ENCODE measurements at regions not wholly inside any gene's neighbourhood (a gene's known extent, or its start where the extent isn't known, plus 50 kb on each side); places are given as distances from the start of the nearest gene placed in this dataset.

GRCh38 chr4:60930866-60931265 lies 269.3 kb upstream of the ADGRL3 start:
- no peak overlapping the region for H3K27ac ChIP-seq
- no peak for DNase-seq
- H3K9me3 ChIP-seq = no peaks in the 10 kb centered on the region
- H3K36me3 ChIP-seq = no peaks in the 10 kb centered on the region
- TF ChIP-seq POLR2A (IDR thresholded peaks at IDR 0.05) (no peak), POLR2AphosphoS5 (IDR thresholded peaks at IDR 0.05) (no peak), EP300 (IDR thresholded peaks at IDR 0.05) (no peak), CTCF (IDR thresholded peaks at IDR 0.05) (no peak)
- 92 to 93% methylated on average over 3 of the region's 3 CpGs for WGBS, 2 donors
- no peak overlapping the region for H3K4me3 ChIP-seq
- no peaks in the 10 kb centered on the region for H3K4me1 ChIP-seq
- H3K27me3 ChIP-seq = no peaks in the 10 kb centered on the region
- intact Hi-C loops (cut with DNase I) = no loop called here

- WGBS, 2 donors = 38 to 66% methylated on average over 4 of the region's 4 CpGs
- H3K9me3 ChIP-seq = no peaks in the 10 kb centered on the region
- H3K27ac ChIP-seq = no peak overlapping the region
- H3K27me3 ChIP-seq = no peaks in the 10 kb centered on the region
- no peaks in the 10 kb centered on the region for H3K36me3 ChIP-seq
- no peaks in the 10 kb centered on the region for H3K4me1 ChIP-seq
- no peak for TF ChIP-seq POLR2AphosphoS5 (IDR thresholded peaks at IDR 0.05)
- intact Hi-C loops (cut with DNase I) = no loop called here
- H3K4me3 ChIP-seq = no peak overlapping the region
- no peak for DNase-seq
These were observed 265.4 kb upstream of the ADGRL3 start for GRCh38 chr4:60934566-60935295.

GRCh38 chr4:60938181-60938580 lies 261.9 kb upstream of the ADGRL3 start:
- Histone ChIP-seq H3K4me3 (no peak overlapping the region), H3K9me3 (no peaks in the 10 kb centered on the region), H3K27ac (no peak overlapping the region), H3K27me3 (no peaks in the 10 kb centered on the region), H3K36me3 (no peaks in the 10 kb centered on the region), H3K4me1 (no peaks in the 10 kb centered on the region)
- 43 to 72% methylated on average over 1 of the region's 1 CpG for WGBS, 2 donors
- no peak for TF ChIP-seq POLR2A (IDR thresholded peaks at IDR 0.05)
- TF ChIP-seq POLR2AphosphoS5 (IDR thresholded peaks at IDR 0.05) = no peak
- no peak for TF ChIP-seq CTCF (IDR thresholded peaks at IDR 0.05)
- no peak for TF ChIP-seq EP300 (IDR thresholded peaks at IDR 0.05)
- no peak for DNase-seq
- intact Hi-C loops (cut with DNase I) = no loop called here

- intact Hi-C loops (cut with DNase I) = no loop called here
- Histone ChIP-seq H3K27ac (no peak overlapping the region), H3K4me3 (no peak overlapping the region), H3K27me3 (no peaks in the 10 kb centered on the region), H3K9me3 (no peaks in the 10 kb centered on the region), H3K4me1 (no peaks in the 10 kb centered on the region), H3K36me3 (no peaks in the 10 kb centered on the region)
- TF ChIP-seq POLR2A (IDR thresholded peaks at IDR 0.05) (no peak), CTCF (IDR thresholded peaks at IDR 0.05) (no peak), EP300 (IDR thresholded peaks at IDR 0.05) (no peak), POLR2AphosphoS5 (IDR thresholded peaks at IDR 0.05) (no peak)
- DNase-seq = no peak
These were observed 261.5 kb upstream of the ADGRL3 start for GRCh38 chr4:60938621-60939020.

GRCh38 chr4:60944060-60944459 lies 256.1 kb upstream of the ADGRL3 start:
- Histone ChIP-seq H3K4me1 (no peaks in the 10 kb centered on the region), H3K9me3 (no peaks in the 10 kb centered on the region), H3K27ac (no peak overlapping the region), H3K36me3 (no peaks in the 10 kb centered on the region), H3K27me3 (no peaks in the 10 kb centered on the region), H3K4me3 (no peak overlapping the region)
- no peak for DNase-seq
- intact Hi-C loops (cut with DNase I) = no loop called here
- TF ChIP-seq CTCF (IDR thresholded peaks at IDR 0.05) (no peak), EP300 (IDR thresholded peaks at IDR 0.05) (no peak), POLR2AphosphoS5 (IDR thresholded peaks at IDR 0.05) (no peak), POLR2A (IDR thresholded peaks at IDR 0.05) (no peak)
- WGBS, 2 donors = 57 to 68% methylated on average over 1 of the region's 1 CpG

Data from sigmoid colon (tissue), 6 donors.